Caki2 (cell line): ENCODE measurements at regions not wholly inside any gene's neighbourhood (a gene's known extent, or its start where the extent isn't known, plus 50 kb on each side); places are given as distances from the start of the nearest gene placed in this dataset.

Experiments used
- DNase-seq: peaks from one replicate; pipeline ENCODE4 v3.0.0-alpha.2; 2015; ENCODE audit warnings: low read depth
- in situ Hi-C: cut with HindIII; loops from 2 replicates; pipeline ENCODE4 v1.10.0; 2016; ENCODE audit warnings: low sequenced_read_pairs, low pct_unique_long_range_greater_than_20kb, mixed read lengths

GRCh38 chr10:47247148-47248059, 52.6 kb upstream of the GDF10 start:
- in situ Hi-C loops, result no loop called here
- DNase-seq, result no peak

GRCh38 chr10:47248386-47249090, 51.5 kb upstream of the GDF10 start:
- DNase-seq, result no peak
- in situ Hi-C loops, result no loop called here

GRCh38 chr10:47249881-47250280, 50.1 kb upstream of the GDF10 start:
- in situ Hi-C loops, result no loop called here
- no peak for DNase-seq
